Fibroblast of pulmonary artery (primary cell): ENCODE measurements at regions not wholly inside any gene's neighbourhood (a gene's known extent, or its start where the extent isn't known, plus 50 kb on each side); places are given as distances from the start of the nearest gene placed in this dataset.

Source experiments
- DNase-seq: peaks from one replicate; pipeline ENCODE4 v3.0.0-alpha.2; 2010; ENCODE audit warnings: low read depth
- H3K4me3 ChIP-seq: replicated peaks from 2 replicates; pipeline ENCODE4 v1.5.1; 2011; ENCODE audit warnings: low read depth, mild to moderate bottlenecking, control low read depth, low read length, moderate library complexity
- TF ChIP-seq, protein P1 (sequence below): IDR thresholded peaks from 2 replicates; pipeline ENCODE4 v1.5.1; 2011; ENCODE audit warnings: mild to moderate bottlenecking, control low read depth, low read length, inconsistent platforms; ENCODE audit errors: missing control alignments

DNA sequence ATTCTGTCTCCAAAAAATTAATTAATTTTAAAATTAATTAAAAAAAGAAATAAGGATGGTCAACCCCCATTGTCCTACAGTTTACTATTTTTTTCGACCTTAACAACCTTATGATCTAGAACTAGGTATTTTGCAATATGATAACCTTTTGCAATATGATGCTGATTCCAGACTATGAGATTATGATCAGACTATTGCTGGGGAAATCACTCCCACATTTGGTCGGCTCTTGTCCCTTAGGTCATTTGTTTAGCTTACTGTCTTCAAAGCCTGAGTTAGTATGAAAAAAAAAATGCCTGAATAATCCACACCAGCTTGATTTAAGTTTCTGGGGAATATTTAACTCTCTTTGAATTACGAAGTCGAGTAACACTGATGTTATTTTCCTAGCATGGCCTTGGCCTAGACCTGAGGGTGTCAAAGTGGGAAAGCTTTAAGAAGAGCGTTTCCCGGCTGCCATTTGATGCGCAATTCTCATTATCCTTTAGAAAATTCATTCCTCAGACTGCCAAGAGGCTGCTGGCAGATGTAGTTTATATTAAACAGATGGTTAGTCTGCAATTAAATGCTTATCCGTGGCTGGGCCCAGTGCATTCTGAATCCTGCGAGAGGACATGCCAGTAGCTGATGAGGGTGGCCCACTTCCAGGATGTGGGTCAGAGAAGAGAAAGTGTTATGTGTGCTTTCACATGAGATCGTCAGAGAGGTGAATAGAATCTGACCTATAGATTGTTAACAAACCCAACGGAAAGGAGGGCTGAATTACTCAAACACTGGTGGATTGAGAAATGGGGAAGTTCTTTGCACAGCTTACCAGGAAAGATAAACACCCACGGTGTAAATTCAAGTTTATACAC, 496.0 kb upstream of the THBS1 start:
- no peak overlapping the region for H3K4me3 ChIP-seq
- DNase-seq: peak; percentile 96
- TF ChIP-seq, protein P1, sequence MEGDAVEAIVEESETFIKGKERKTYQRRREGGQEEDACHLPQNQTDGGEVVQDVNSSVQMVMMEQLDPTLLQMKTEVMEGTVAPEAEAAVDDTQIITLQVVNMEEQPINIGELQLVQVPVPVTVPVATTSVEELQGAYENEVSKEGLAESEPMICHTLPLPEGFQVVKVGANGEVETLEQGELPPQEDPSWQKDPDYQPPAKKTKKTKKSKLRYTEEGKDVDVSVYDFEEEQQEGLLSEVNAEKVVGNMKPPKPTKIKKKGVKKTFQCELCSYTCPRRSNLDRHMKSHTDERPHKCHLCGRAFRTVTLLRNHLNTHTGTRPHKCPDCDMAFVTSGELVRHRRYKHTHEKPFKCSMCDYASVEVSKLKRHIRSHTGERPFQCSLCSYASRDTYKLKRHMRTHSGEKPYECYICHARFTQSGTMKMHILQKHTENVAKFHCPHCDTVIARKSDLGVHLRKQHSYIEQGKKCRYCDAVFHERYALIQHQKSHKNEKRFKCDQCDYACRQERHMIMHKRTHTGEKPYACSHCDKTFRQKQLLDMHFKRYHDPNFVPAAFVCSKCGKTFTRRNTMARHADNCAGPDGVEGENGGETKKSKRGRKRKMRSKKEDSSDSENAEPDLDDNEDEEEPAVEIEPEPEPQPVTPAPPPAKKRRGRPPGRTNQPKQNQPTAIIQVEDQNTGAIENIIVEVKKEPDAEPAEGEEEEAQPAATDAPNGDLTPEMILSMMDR: no peak

GRCh38 chr15:39086641-39087040, 494.2 kb upstream of the THBS1 start:
- TF ChIP-seq, protein P1: no peak
- no peak for DNase-seq
- no peak overlapping the region for H3K4me3 ChIP-seq

DNA sequence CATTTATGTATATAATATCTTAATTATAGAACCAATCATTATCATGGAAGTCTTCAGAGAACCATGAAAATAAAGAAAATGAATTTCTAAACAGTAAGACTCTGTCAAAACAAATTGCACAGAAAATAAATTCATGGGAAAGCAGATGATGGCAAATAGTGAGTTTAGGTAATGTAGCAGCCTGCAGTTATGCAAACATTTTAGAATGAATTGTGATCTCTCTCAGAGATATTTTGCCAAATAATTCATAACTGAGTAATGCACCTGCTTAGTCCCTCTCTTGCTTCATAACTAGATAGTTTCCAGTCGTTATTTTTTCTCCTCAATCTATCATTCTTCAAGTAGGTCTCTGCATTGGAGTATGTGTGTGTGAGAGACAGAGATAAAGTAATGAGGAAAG, 492.7 kb upstream of the THBS1 start:
- no peak overlapping the region for H3K4me3 ChIP-seq
- TF ChIP-seq, protein P1: no peak
- no peak for DNase-seq

- TF ChIP-seq, protein P1: no peak
- no peak overlapping the region for H3K4me3 ChIP-seq
- DNase-seq: no peak
Observed at GRCh38 chr15:39092354-39092753, 488.5 kb upstream of the THBS1 start.

DNA sequence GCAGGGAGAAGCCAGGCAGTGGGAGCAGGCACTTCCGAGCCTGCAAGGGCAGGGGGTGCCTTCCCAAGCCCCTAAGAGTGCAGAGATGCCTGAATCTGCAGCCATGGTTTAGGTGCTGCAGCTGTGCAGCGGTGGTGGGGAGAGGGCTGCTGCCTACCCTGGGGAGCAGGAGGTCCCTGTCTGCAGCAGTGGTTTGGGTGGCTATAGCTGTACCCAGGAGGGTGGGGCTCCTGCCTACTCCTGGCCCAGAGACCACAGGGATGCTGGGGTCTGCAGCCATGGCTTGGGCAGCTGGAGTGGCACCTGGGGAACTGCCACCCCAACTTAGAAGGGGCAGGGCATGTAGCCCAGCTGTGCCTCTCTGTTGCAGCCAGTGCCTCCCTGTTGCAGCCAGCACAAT, 488.1 kb upstream of the THBS1 start:
- TF ChIP-seq, protein P1: no peak
- no peak for DNase-seq
- no peak overlapping the region for H3K4me3 ChIP-seq

- H3K4me3 ChIP-seq: no peak overlapping the region
- DNase-seq: no peak
- TF ChIP-seq, protein P1: no peak
Observed at GRCh38 chr15:39094116-39094515, 486.8 kb upstream of the THBS1 start.
